ENCODE measurements at regions not wholly inside any gene's neighbourhood (a gene's known extent, or its start where the extent isn't known, plus 50 kb on each side); places are given as distances from the start of the nearest gene placed in this dataset.

- no peak for TF ChIP-seq POLR2A (IDR thresholded peaks at IDR 0.05; ENCODE audit: low read length)
- TF ChIP-seq GATA1 (IDR thresholded peaks at IDR 0.05; ENCODE audit: low read depth, low read length), result no peak
Measured at GRCh38 chr12:75728826-75729225, 217.4 kb upstream of the KRR1 start.
